ENCODE measurements at regions not wholly inside any gene's neighbourhood (a gene's known extent, or its start where the extent isn't known, plus 50 kb on each side); places are given as distances from the start of the nearest gene placed in this dataset.
A peak's percentile ranks its signal among the peaks of the same experiment; 100 is the strongest.

- no peak for DNase-seq (ENCODE audit: low read depth in 2 of 2)
Observed at GRCh38 chr15:45743426-45744235, 108.8 kb downstream of the SQOR start.

GRCh38 chr15:45744236-45744589 is 109.4 kb downstream of the SQOR start:
- DNase-seq (ENCODE audit: low read depth in 2 of 2): no peak

- no peak for DNase-seq (ENCODE audit: low read depth in 2 of 2)
Observed at GRCh38 chr15:45747426-45747825, 112.6 kb downstream of the SQOR start.

GRCh38 chr15:45751629-45752028 is 116.8 kb downstream of the SQOR start:
- no peak for DNase-seq (ENCODE audit: low read depth in 2 of 2)

GRCh38 chr15:45759936-45760335 is 125.1 kb downstream of the SQOR start:
- no peak for DNase-seq (ENCODE audit: low read depth in 2 of 2)

GRCh38 chr15:45762726-45763125 is 127.9 kb downstream of the SQOR start:
- DNase-seq (ENCODE audit: low read depth in 2 of 2): no peak

- no peak for DNase-seq (ENCODE audit: low read depth in 2 of 2)
Observed at GRCh38 chr15:45763170-45763869, 128.5 kb downstream of the SQOR start.

GRCh38 chr15:45773149-45773548 is 138.3 kb downstream of the SQOR start:
- no peak for DNase-seq (ENCODE audit: low read depth in 2 of 2)

GRCh38 chr15:45776772-45777171 is 141.9 kb downstream of the SQOR start:
- DNase-seq (ENCODE audit: low read depth in 2 of 2): no peak

- DNase-seq (ENCODE audit: low read depth in 2 of 2): no peak
Observed at GRCh38 chr15:45777781-45778180, 143.0 kb downstream of the SQOR start.

GRCh38 chr15:45780352-45780751 is 145.5 kb downstream of the SQOR start:
- DNase-seq (ENCODE audit: low read depth in 2 of 2): no peak

- DNase-seq (ENCODE audit: low read depth in 2 of 2): no peak
Observed at GRCh38 chr15:45784656-45785055, 149.8 kb downstream of the SQOR start.

- no peak for DNase-seq (ENCODE audit: low read depth in 2 of 2)
Observed at GRCh38 chr15:45785897-45786296, 151.1 kb downstream of the SQOR start.

GRCh38 chr15:45790325-45790943 is 155.6 kb downstream of the SQOR start:
- DNase-seq (ENCODE audit: low read depth in 2 of 2): peak; percentile 24 to 40

- DNase-seq (ENCODE audit: low read depth in 2 of 2): no peak
Observed at GRCh38 chr15:45794304-45794703, 159.5 kb downstream of the SQOR start.

GRCh38 chr15:45794712-45795439 is 160.0 kb downstream of the SQOR start:
- DNase-seq (ENCODE audit: low read depth in 2 of 2): no peak

- DNase-seq (ENCODE audit: low read depth in 2 of 2): peak; percentile 77 to 91
Observed at GRCh38 chr15:45795440-45796069, 160.7 kb downstream of the SQOR start.

- DNase-seq (ENCODE audit: low read depth in 2 of 2): no peak
Observed at GRCh38 chr15:45796433-45796832, 161.6 kb downstream of the SQOR start.

GRCh38 chr15:45799508-45799907 is 164.7 kb downstream of the SQOR start:
- DNase-seq (ENCODE audit: low read depth in 2 of 2): no peak

GRCh38 chr15:45801543-45801942 is 166.7 kb downstream of the SQOR start:
- no peak for DNase-seq (ENCODE audit: low read depth in 2 of 2)

- peak in 1 of 2 donors; percentile 91 for DNase-seq (ENCODE audit: low read depth in 2 of 2)
Observed at GRCh38 chr15:45802140-45802539, 167.3 kb downstream of the SQOR start.
